Right lobe of liver (tissue), 6 donors: ENCODE measurements at regions not wholly inside any gene's neighbourhood (a gene's known extent, or its start where the extent isn't known, plus 50 kb on each side); places are given as distances from the start of the nearest gene placed in this dataset.
A peak's percentile ranks its signal among the peaks of the same experiment; 100 is the strongest.

Experiments
- ATAC-seq, 4 donors: fragments of 200-7000 bp; cut with Tn5 transposase; one replicate each; pipeline ENCODE4 v1.9.1; 2020; ENCODE audit warnings: mild to moderate bottlenecking in 4 of 4, moderate library complexity in 4 of 4
- DNase-seq, 3 donors: peaks; one replicate each; pipeline ENCODE4 v3.0.0-alpha.2; 2020
- H3K27ac ChIP-seq, 3 donors: fragments of 200-600 bp; one replicate each; pipeline ENCODE4 v1.8.0; 2022
- H3K27me3 ChIP-seq, 2 donors: fragments of 200-600 bp; one replicate each; pipeline ENCODE4 v1.8.0; 2022
- H3K36me3 ChIP-seq, 4 donors: fragments of 200-600 bp; sonication (generic) in 1 of 4; one replicate each; pipeline versions ENCODE4 v1.5.1 to v1.8.0; 2017 to 2022; ENCODE audit warnings: control low read depth in 1 of 4
- H3K4me1 ChIP-seq, 4 donors: fragments of 200-600 bp; sonication (generic) in 1 of 4; one replicate each; pipeline versions ENCODE4 v1.5.1 to v1.8.0; 2017 to 2022; ENCODE audit warnings: control low read depth in 1 of 4
- H3K4me3 ChIP-seq, 3 donors: fragments of 200-600 bp; one replicate each; pipeline ENCODE4 v1.8.0; 2022
- H3K9me3 ChIP-seq, 4 donors: fragments of 200-600 bp; sonication (generic) in 1 of 4; one replicate each; pipeline versions ENCODE4 v1.5.1 to v1.8.0; 2017 to 2022; ENCODE audit warnings: control low read depth in 1 of 4
- CTCF ChIP-seq, 4 donors: fragments of 200-600 bp in 3 of 4; fragments of 450-650 bp in 1 of 4; IDR thresholded peaks; one replicate each; pipeline versions ENCODE4 v1.5.1 to v1.8.0; 2016 to 2022; ENCODE audit warnings: antibody characterized with exemption in 4 of 4, mild to moderate bottlenecking in 2 of 4
- POLR2A ChIP-seq: fragments of 450-650 bp; IDR thresholded peaks from one replicate; pipeline ENCODE4 v1.6.1; 2017; ENCODE audit warnings: antibody characterized with exemption, mild to moderate bottlenecking
- WGBS: methylation state at CpG from one replicate; pipeline ENCODE4 v1.1.6; 2018; ENCODE audit warnings: low coverage, low lambda C conversion rate; ENCODE audit not compliant: insufficient coverage; ENCODE audit errors: missing lambda C conversion rate; 5-methylcytosine and 5-hydroxymethylcytosine counted together
- intact Hi-C, 2 donors: fragments of 100-400 bp; cut with DNase I; formaldehyde crosslinking; loops; one replicate each; pipeline versions ENCODE4 v1.11.2 to v1.14.1; 2022
- donor health status: DM: no; HTN: yes; CAD: no.
- donor health status: DM: no; HTN: no; CAD: no.
- donor health status: DM: no; HTN: no; CAD: no.
- donor health status: DM: no; HTN: yes; CAD: no.
- donor health status: DM: no; HTN: yes; CAD: no.

DNA sequence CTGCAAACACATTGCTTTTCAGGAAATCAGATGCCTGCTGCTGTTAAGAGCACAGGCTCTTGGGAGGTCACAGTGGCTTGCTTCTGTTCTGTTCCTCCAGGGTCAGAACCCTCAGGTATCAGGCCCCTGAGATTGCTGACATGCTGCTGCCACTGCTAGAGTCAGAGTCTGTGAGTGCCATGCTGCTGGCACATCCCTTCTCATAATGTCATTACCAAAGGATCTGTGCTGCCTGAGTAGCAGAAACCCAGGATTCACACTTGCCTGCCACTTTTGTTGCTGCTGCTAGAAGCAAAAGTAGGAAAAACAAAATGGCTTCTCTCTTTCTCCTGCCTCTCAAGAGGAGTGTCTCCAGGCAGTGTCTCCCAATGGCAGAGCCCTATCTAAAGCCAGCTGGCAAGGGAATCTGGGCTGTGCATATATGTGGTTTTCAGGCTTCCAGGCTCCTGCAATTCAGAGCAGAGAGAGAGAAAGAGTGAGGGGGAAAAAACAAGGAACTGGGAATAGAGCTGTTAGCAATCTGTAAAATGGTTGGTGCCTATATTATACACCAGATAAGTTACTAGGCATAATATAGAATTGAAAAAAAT is 180.3 kb downstream of the MYCN start:
- Histone ChIP-seq H3K27ac (no peak overlapping the region), H3K9me3 (no peaks in the 10 kb centered on the region), H3K27me3 (no peaks in the 10 kb centered on the region), H3K36me3 (no peaks in the 10 kb centered on the region), H3K4me3 (no peak overlapping the region), H3K4me1 (peaks cover 0 to under 1% (median 0%) of the 10 kb centered on the region in 4 donors)
- intact Hi-C loops: no loop called here
- no peak for TF ChIP-seq POLR2A
- no peak for TF ChIP-seq CTCF (IDR thresholded peaks at IDR 0.05)
- ATAC-seq (no peak), DNase-seq (peak in 1 of 3 donors; percentile 3)

DNA sequence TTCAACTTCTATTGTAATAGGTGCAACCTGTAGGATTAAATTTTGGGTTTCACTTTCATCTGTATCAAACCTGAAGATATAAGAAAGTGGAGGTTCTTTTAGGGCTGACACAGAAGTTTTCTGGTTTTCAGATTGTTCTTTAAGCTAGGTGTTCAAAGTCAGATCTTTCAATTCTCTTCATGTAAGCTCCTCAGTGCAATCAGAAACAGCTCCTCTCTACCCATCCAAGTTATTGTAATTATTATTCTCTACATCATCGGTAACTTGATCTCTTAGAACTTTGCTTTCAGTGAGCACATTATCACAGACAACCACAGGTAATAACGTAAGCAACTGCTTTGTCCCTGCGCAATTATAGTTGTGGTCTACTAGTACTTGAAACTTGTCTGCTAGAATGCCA is 179.4 kb downstream of the MYCN start:
- Histone ChIP-seq H3K27me3 (no peaks in the 10 kb centered on the region), H3K4me3 (no peak overlapping the region), H3K4me1 (peaks cover 0 to 10% (median 4%) of the 10 kb centered on the region in 4 donors), H3K9me3 (no peaks in the 10 kb centered on the region), H3K27ac (no peak overlapping the region), H3K36me3 (no peaks in the 10 kb centered on the region)
- intact Hi-C loops: no loop called here
- no peak for DNase-seq
- no peak for TF ChIP-seq POLR2A
- TF ChIP-seq CTCF (IDR thresholded peaks at IDR 0.05): no peak
- no peak for ATAC-seq
- WGBS: 90% methylated on average over 3 of the region's 3 CpGs

DNA sequence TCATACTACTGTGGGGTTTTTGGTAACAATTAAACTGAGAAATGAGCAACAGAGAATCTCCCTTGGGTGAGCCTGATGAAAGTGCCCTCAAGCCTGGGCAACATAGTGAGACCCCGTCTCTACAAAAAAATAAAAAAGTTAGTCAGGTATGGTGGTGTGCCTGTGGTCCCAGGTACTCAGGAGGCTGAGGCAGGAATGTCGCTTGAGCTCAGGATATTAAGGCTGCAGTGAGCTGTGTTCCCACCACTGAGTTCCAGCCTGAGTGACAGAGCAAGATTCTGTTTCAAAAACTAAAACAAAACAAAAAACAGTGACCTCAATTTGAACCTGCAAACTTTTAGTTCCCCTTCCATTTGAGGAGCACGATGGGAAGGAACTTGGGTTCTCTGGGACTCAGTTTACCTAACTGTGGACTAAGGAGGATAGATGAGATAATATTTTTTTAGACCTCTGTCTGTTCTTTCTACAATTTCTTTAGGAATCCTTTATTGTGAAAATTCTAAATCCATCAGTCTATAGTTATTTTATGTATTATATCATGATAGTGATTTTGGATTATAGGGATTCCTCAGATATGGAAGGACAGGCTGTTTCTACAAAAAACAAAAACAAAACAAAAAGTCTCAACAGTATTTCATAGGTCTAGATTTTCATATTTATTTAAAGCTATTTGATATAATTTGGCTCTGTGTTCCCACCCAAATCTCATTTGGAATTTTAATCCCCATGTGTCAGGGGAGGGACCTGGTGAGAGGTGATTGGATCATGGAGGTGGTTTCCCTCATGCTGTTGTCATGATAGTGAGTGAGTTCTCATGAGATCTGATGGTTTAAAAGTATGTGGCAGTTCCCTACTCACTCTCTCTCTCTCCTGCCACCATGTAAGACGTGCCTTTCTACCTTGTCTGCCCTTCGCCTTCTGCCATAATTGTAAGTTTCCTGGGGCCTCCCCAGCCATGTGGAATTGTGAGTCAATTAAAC is 178.6 kb downstream of the MYCN start:
- Histone ChIP-seq H3K9me3 (no peaks in the 10 kb centered on the region), H3K4me3 (no peak overlapping the region), H3K27ac (no peak overlapping the region), H3K36me3 (no peaks in the 10 kb centered on the region), H3K27me3 (no peaks in the 10 kb centered on the region), H3K4me1 (peaks cover 0 to 15% (median 6%) of the 10 kb centered on the region in 4 donors)
- 89% methylated on average over 5 of the region's 5 CpGs for WGBS
- intact Hi-C loops: no loop called here
- no peak for TF ChIP-seq CTCF (IDR thresholded peaks at IDR 0.05)
- TF ChIP-seq POLR2A: no peak
- no peak for ATAC-seq
- DNase-seq: no peak

DNA sequence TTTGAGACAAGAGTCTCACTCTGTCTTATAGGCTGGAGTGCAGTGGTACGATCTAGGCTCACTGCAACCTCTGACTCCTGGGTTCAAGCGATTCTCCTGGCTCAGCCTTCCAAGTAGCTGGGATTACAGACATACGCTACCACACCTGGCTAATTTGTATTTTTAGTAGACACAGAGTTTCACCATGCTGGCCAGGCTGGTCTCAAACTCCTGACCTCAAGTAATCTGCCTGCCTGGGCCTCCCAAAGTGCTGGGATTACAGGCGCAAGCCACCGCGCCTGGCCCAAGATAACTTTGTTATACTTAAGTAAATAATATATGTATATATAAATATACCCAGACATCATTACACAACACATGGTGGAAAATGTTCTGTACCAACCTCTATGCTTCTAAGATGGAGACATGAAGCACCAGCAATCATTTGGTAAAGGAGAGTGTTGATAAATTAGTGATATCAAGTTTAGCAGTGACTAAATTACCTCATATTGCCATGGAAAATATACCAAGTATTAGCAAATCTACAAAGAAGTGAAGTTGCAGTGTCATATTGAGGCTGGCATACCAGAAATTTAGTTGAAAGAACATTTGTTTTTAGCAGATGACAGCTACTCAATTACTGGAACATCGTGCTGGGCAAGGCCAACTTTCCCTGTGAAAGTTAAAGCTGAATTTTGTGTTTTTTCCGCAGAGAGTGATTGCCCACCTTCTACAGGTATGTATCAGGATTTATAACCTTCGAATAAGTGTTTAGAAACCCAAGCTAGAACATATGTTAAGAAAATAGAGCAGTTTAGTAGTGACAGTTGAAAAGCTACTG is 177.7 kb downstream of the MYCN start:
- TF ChIP-seq POLR2A: no peak
- TF ChIP-seq CTCF (IDR thresholded peaks at IDR 0.05): no peak
- DNase-seq: no peak
- no peak overlapping the region for H3K27ac ChIP-seq
- WGBS: 79% methylated on average over 7 of the region's 9 CpGs
- no peaks in the 10 kb centered on the region for H3K9me3 ChIP-seq
- intact Hi-C loops: no loop called here
- no peak overlapping the region for H3K4me3 ChIP-seq
- no peak for ATAC-seq
- no peaks in the 10 kb centered on the region for H3K36me3 ChIP-seq
- H3K4me1 ChIP-seq: peaks cover 0 to 15% (median 6%) of the 10 kb centered on the region in 4 donors
- H3K27me3 ChIP-seq: no peaks in the 10 kb centered on the region
